IgD-negative memory B cell (primary cell): ENCODE measurements at regions not wholly inside any gene's neighbourhood (a gene's known extent, or its start where the extent isn't known, plus 50 kb on each side); places are given as distances from the start of the nearest gene placed in this dataset.

ENCODE experiments used
- H3K27ac Mint-ChIP-seq, 3 donors: one replicate each; pipeline ENCODE4 v1.8.0; 2020 to 2022; ENCODE audit warnings: mild to moderate bottlenecking in 3 of 3, mixed read lengths in 3 of 3, moderate library complexity in 1 of 3
- H3K27me3 Mint-ChIP-seq: one replicate; pipeline ENCODE4 v1.8.0; 2021; ENCODE audit warnings: mixed read lengths
- H3K36me3 Mint-ChIP-seq: one replicate; pipeline ENCODE4 v1.8.0; 2020; ENCODE audit warnings: mild to moderate bottlenecking, mixed read lengths
- H3K4me1 Mint-ChIP-seq, 3 donors: one replicate each; pipeline ENCODE4 v1.8.0; 2020 to 2022; ENCODE audit warnings: mixed read lengths in 3 of 3, mild to moderate bottlenecking in 1 of 3
- H3K4me3 Mint-ChIP-seq, 4 donors: one replicate each; pipeline ENCODE4 v1.8.0; 2020 to 2022; ENCODE audit warnings: mild to moderate bottlenecking in 4 of 4, mixed read lengths in 4 of 4, moderate library complexity in 3 of 4
- H3K9me3 Mint-ChIP-seq, 3 donors: one replicate each; pipeline ENCODE4 v1.8.0; 2020 to 2021; ENCODE audit warnings: mixed read lengths in 3 of 3, mild to moderate bottlenecking in 1 of 3

GRCh38 chr3:8236264-8236663 is 265.4 kb upstream of the LMCD1 start:
- Mint-ChIP-seq H3K27ac (no peak overlapping the region), H3K36me3 (no peaks in the 10 kb centered on the region), H3K4me3 (no peak overlapping the region), H3K27me3 (peaks cover 5% of the 10 kb centered on the region), H3K4me1 (no peaks in the 10 kb centered on the region), H3K9me3 (no peaks in the 10 kb centered on the region)

GRCh38 chr3:8237893-8238292 is 263.7 kb upstream of the LMCD1 start:
- Mint-ChIP-seq H3K4me1 (no peaks in the 10 kb centered on the region), H3K9me3 (peaks cover 0 to 7% (median 0%) of the 10 kb centered on the region in 3 donors), H3K36me3 (no peaks in the 10 kb centered on the region), H3K27me3 (peaks cover 1% of the 10 kb centered on the region), H3K27ac (peak overlapping the region in 1 of 3 donors; percentile 11), H3K4me3 (no peak overlapping the region)

GRCh38 chr3:8238432-8238831 is 263.2 kb upstream of the LMCD1 start:
- H3K27me3 Mint-ChIP-seq = no peaks in the 10 kb centered on the region
- peaks cover 0 to 11% (median 0%) of the 10 kb centered on the region in 3 donors for H3K9me3 Mint-ChIP-seq
- no peaks in the 10 kb centered on the region for H3K4me1 Mint-ChIP-seq
- no peak overlapping the region for H3K4me3 Mint-ChIP-seq
- no peaks in the 10 kb centered on the region for H3K36me3 Mint-ChIP-seq
- no peak overlapping the region for H3K27ac Mint-ChIP-seq

- H3K4me3 Mint-ChIP-seq = no peak overlapping the region
- H3K4me1 Mint-ChIP-seq = no peaks in the 10 kb centered on the region
- peaks cover 0 to 11% (median 0%) of the 10 kb centered on the region in 3 donors for H3K9me3 Mint-ChIP-seq
- no peaks in the 10 kb centered on the region for H3K27me3 Mint-ChIP-seq
- no peak overlapping the region for H3K27ac Mint-ChIP-seq
- H3K36me3 Mint-ChIP-seq = no peaks in the 10 kb centered on the region
Measured at GRCh38 chr3:8239095-8239494, 262.5 kb upstream of the LMCD1 start.

- H3K4me1 Mint-ChIP-seq = no peaks in the 10 kb centered on the region
- H3K27ac Mint-ChIP-seq = no peak overlapping the region
- H3K4me3 Mint-ChIP-seq = no peak overlapping the region
- peaks cover 0 to 18% (median 0%) of the 10 kb centered on the region in 3 donors for H3K9me3 Mint-ChIP-seq
- no peaks in the 10 kb centered on the region for H3K36me3 Mint-ChIP-seq
- H3K27me3 Mint-ChIP-seq = no peaks in the 10 kb centered on the region
Measured at GRCh38 chr3:8239718-8240695, 261.6 kb upstream of the LMCD1 start.

- Mint-ChIP-seq H3K4me1 (no peaks in the 10 kb centered on the region), H3K9me3 (peaks cover 0 to 18% (median 2%) of the 10 kb centered on the region in 3 donors), H3K4me3 (no peak overlapping the region), H3K27me3 (no peaks in the 10 kb centered on the region), H3K27ac (no peak overlapping the region), H3K36me3 (no peaks in the 10 kb centered on the region)
Measured at GRCh38 chr3:8246070-8246469, 255.6 kb upstream of the LMCD1 start.

GRCh38 chr3:8253201-8253600 is 248.4 kb upstream of the LMCD1 start:
- no peak overlapping the region for H3K27ac Mint-ChIP-seq
- H3K36me3 Mint-ChIP-seq = peaks cover 3% of the 10 kb centered on the region
- no peak overlapping the region for H3K4me3 Mint-ChIP-seq
- peaks cover 0 to 6% (median 0%) of the 10 kb centered on the region in 3 donors for H3K9me3 Mint-ChIP-seq
- no peaks in the 10 kb centered on the region for H3K27me3 Mint-ChIP-seq
- no peaks in the 10 kb centered on the region for H3K4me1 Mint-ChIP-seq

- Mint-ChIP-seq H3K27me3 (no peaks in the 10 kb centered on the region), H3K9me3 (peaks cover 0 to 7% (median 0%) of the 10 kb centered on the region in 3 donors), H3K36me3 (peaks cover 3% of the 10 kb centered on the region), H3K27ac (no peak overlapping the region), H3K4me1 (no peaks in the 10 kb centered on the region), H3K4me3 (no peak overlapping the region)
Measured at GRCh38 chr3:8254489-8254888, 247.1 kb upstream of the LMCD1 start.

- Mint-ChIP-seq H3K4me3 (no peak overlapping the region), H3K27me3 (no peaks in the 10 kb centered on the region), H3K4me1 (no peaks in the 10 kb centered on the region), H3K9me3 (peaks cover 0 to 7% (median 3%) of the 10 kb centered on the region in 3 donors), H3K36me3 (peaks cover 3% of the 10 kb centered on the region), H3K27ac (no peak overlapping the region)
Measured at GRCh38 chr3:8255725-8256124, 245.9 kb upstream of the LMCD1 start.

GRCh38 chr3:8256441-8257071 is 245.1 kb upstream of the LMCD1 start:
- Mint-ChIP-seq H3K9me3 (peaks cover 0 to 7% (median 7%) of the 10 kb centered on the region in 3 donors), H3K36me3 (peaks cover 4% of the 10 kb centered on the region), H3K27me3 (no peaks in the 10 kb centered on the region)

GRCh38 chr3:8261018-8261417 is 240.6 kb upstream of the LMCD1 start:
- Mint-ChIP-seq H3K9me3 (peaks cover 0 to 14% (median 10%) of the 10 kb centered on the region in 3 donors), H3K4me3 (no peak overlapping the region), H3K4me1 (peaks cover 0 to 2% (median 0%) of the 10 kb centered on the region in 3 donors), H3K36me3 (peaks cover 5% of the 10 kb centered on the region), H3K27ac (no peak overlapping the region), H3K27me3 (no peaks in the 10 kb centered on the region)

More at GRCh38 chr3:8256441-8257071, 245.1 kb upstream of the LMCD1 start:
- Mint-ChIP-seq H3K4me3 (no peak overlapping the region), H3K27ac (no peak overlapping the region), H3K4me1 (no peaks in the 10 kb centered on the region)

- Mint-ChIP-seq H3K4me3 (peak overlapping the region in 1 of 4 donors; percentile 59), H3K36me3 (peaks cover 2% of the 10 kb centered on the region), H3K27me3 (no peaks in the 10 kb centered on the region), H3K9me3 (peaks cover 1 to 5% (median 2%) of the 10 kb centered on the region in 3 donors), H3K4me1 (peaks cover 4 to 10% (median 5%) of the 10 kb centered on the region in 3 donors), H3K27ac (no peak overlapping the region)
Measured at GRCh38 chr3:8266730-8267131, 234.9 kb upstream of the LMCD1 start.

GRCh38 chr3:8273479-8273878 is 228.1 kb upstream of the LMCD1 start:
- no peak overlapping the region for H3K27ac Mint-ChIP-seq
- H3K27me3 Mint-ChIP-seq = peaks cover 3% of the 10 kb centered on the region
- H3K4me1 Mint-ChIP-seq = no peaks in the 10 kb centered on the region
- peaks cover 0 to 7% (median 2%) of the 10 kb centered on the region in 3 donors for H3K9me3 Mint-ChIP-seq
- H3K36me3 Mint-ChIP-seq = no peaks in the 10 kb centered on the region
- H3K4me3 Mint-ChIP-seq = no peak overlapping the region

GRCh38 chr3:8276056-8276455 is 225.6 kb upstream of the LMCD1 start:
- Mint-ChIP-seq H3K9me3 (peaks cover 2 to 7% (median 2%) of the 10 kb centered on the region in 3 donors), H3K27ac (no peak overlapping the region), H3K27me3 (peaks cover 3% of the 10 kb centered on the region), H3K4me3 (no peak overlapping the region), H3K4me1 (no peaks in the 10 kb centered on the region), H3K36me3 (no peaks in the 10 kb centered on the region)

- no peak overlapping the region for H3K27ac Mint-ChIP-seq
- H3K4me3 Mint-ChIP-seq = no peak overlapping the region
- H3K36me3 Mint-ChIP-seq = no peaks in the 10 kb centered on the region
- no peaks in the 10 kb centered on the region for H3K4me1 Mint-ChIP-seq
- peaks cover 0 to 7% (median 2%) of the 10 kb centered on the region in 3 donors for H3K9me3 Mint-ChIP-seq
- H3K27me3 Mint-ChIP-seq = peaks cover 3% of the 10 kb centered on the region
Measured at GRCh38 chr3:8276506-8276905, 225.1 kb upstream of the LMCD1 start.
